H1 (cell line): ENCODE measurements at regions not wholly inside any gene's neighbourhood (a gene's known extent, or its start where the extent isn't known, plus 50 kb on each side); places are given as distances from the start of the nearest gene placed in this dataset.

Experiments
- ATF2 ChIP-seq: IDR thresholded peaks from 2 replicates; pipeline ENCODE4 v1.6.1; 2012; ENCODE audit warnings: low read length, inconsistent platforms
- CEBPB ChIP-seq: IDR thresholded peaks from 2 replicates; pipeline ENCODE4 v1.6.1; 2012; ENCODE audit warnings: low read depth, low read length
- CREB1 ChIP-seq: IDR thresholded peaks from 2 replicates; pipeline ENCODE4 v1.6.1; 2012; ENCODE audit warnings: inconsistent platforms
- EP300 ChIP-seq, 2 experiments: IDR thresholded peaks; 1 replicate in 1 of 2; 2 replicates in 1 of 2; pipeline ENCODE4 v1.6.1; 2011 to 2012; ENCODE audit warnings: low read depth in 2 of 2, low read length in 2 of 2, mild to moderate bottlenecking in 2 of 2, borderline replicate concordance in 1 of 2, inconsistent platforms in 1 of 2, moderate library complexity in 1 of 2
- EZH2 ChIP-seq: fragments of 200-600 bp; sonication (generic); IDR thresholded peaks from 2 replicates; pipeline ENCODE4 v1.7.1; 2012; ENCODE audit warnings: low read depth, mild to moderate bottlenecking, moderate library complexity, low read length, inconsistent platforms; ENCODE audit not compliant: severe bottlenecking
- POLR2A ChIP-seq, 2 experiments: IDR thresholded peaks; 1 replicate in 1 of 2; 2 replicates in 1 of 2; pipeline ENCODE4 v1.6.1; 2011; ENCODE audit warnings: low read depth in 2 of 2, low read length in 2 of 2, mild to moderate bottlenecking in 2 of 2; ENCODE audit errors: control extremely low read depth in 1 of 2
- POLR2AphosphoS5 ChIP-seq: IDR thresholded peaks from 2 replicates; pipeline ENCODE4 v1.6.1; 2011; ENCODE audit warnings: low read depth, low read length
- TAF1 ChIP-seq: IDR thresholded peaks from 2 replicates; pipeline ENCODE4 v1.6.1; 2011; ENCODE audit warnings: mild to moderate bottlenecking, low read depth, low read length
- ZNF274 ChIP-seq: IDR thresholded peaks from 2 replicates; pipeline ENCODE4 v1.7.0; 2012; ENCODE audit warnings: low read length, borderline replicate concordance; ENCODE audit errors: extremely low read depth

GRCh38 chr14:81656811-81657210 lies 123.2 kb upstream of the SEL1L start:
- no peak for TF ChIP-seq EZH2
- TF ChIP-seq POLR2A (IDR thresholded peaks at IDR 0.05; ENCODE audit: control extremely low read depth in 1 of 2, low read depth in 2 of 2, low read length in 2 of 2), result no peak
- no peak for TF ChIP-seq ZNF274
- no peak for TF ChIP-seq EP300 (IDR thresholded peaks at IDR 0.05; ENCODE audit: borderline replicate concordance in 1 of 2, low read depth in 2 of 2, low read length in 2 of 2)
- no peak for TF ChIP-seq CREB1
- TF ChIP-seq CEBPB, result no peak
- no peak for TF ChIP-seq ATF2
- no peak for TF ChIP-seq TAF1
- TF ChIP-seq POLR2AphosphoS5, result no peak
